DMS153 treated with DMSO at 0.1 percent for 48 hours (cell line): ENCODE measurements at regions not wholly inside any gene's neighbourhood (a gene's known extent, or its start where the extent isn't known, plus 50 kb on each side); places are given as distances from the start of the nearest gene placed in this dataset.

Experiments
- DNase-seq: peaks from one replicate; lab custom pipeline; 2025; ENCODE audit not compliant: unreplicated experiment; lab: John Stamatoyannopoulos, UW

GRCh38 chr13:84524586-84524985, 642.3 kb upstream of the SLITRK1 start:
- DNase-seq = no peak

- no peak for DNase-seq
Measured at GRCh38 chr13:84500016-84500415, 617.7 kb upstream of the SLITRK1 start.

GRCh38 chr13:84497613-84498012, 615.3 kb upstream of the SLITRK1 start:
- DNase-seq = no peak

- no peak for DNase-seq
Measured at GRCh38 chr13:84491952-84492351, 609.7 kb upstream of the SLITRK1 start.

- no peak for DNase-seq
Measured at GRCh38 chr13:84487752-84488151, 605.5 kb upstream of the SLITRK1 start.

- no peak for DNase-seq
Measured at GRCh38 chr13:84481958-84482357, 599.7 kb upstream of the SLITRK1 start.

- DNase-seq = no peak
Measured at GRCh38 chr13:84479656-84480055, 597.4 kb upstream of the SLITRK1 start.

- no peak for DNase-seq
Measured at GRCh38 chr13:84470528-84470927, 588.3 kb upstream of the SLITRK1 start.

GRCh38 chr13:84466461-84466860, 584.2 kb upstream of the SLITRK1 start:
- DNase-seq = no peak

- no peak for DNase-seq
Measured at GRCh38 chr13:84460989-84461388, 578.7 kb upstream of the SLITRK1 start.

GRCh38 chr13:84455143-84455905, 573.0 kb upstream of the SLITRK1 start:
- DNase-seq = no peak

GRCh38 chr13:84447640-84447978, 565.3 kb upstream of the SLITRK1 start:
- no peak for DNase-seq

GRCh38 chr13:84446972-84447639, 564.8 kb upstream of the SLITRK1 start:
- DNase-seq = no peak

- DNase-seq = no peak
Measured at GRCh38 chr13:84445776-84446175, 563.5 kb upstream of the SLITRK1 start.

GRCh38 chr13:84443463-84443862, 561.2 kb upstream of the SLITRK1 start:
- DNase-seq = no peak

- no peak for DNase-seq
Measured at GRCh38 chr13:84439108-84439507, 556.8 kb upstream of the SLITRK1 start.

- DNase-seq = no peak
Measured at GRCh38 chr13:84433024-84433423, 550.8 kb upstream of the SLITRK1 start.

- no peak for DNase-seq
Measured at GRCh38 chr13:84431646-84432045, 549.4 kb upstream of the SLITRK1 start.

- DNase-seq = no peak
Measured at GRCh38 chr13:84430446-84430845, 548.2 kb upstream of the SLITRK1 start.

GRCh38 chr13:84430015-84430414, 547.7 kb upstream of the SLITRK1 start:
- no peak for DNase-seq

GRCh38 chr13:84418041-84418440, 535.8 kb upstream of the SLITRK1 start:
- DNase-seq = no peak

GRCh38 chr13:84417416-84417815, 535.1 kb upstream of the SLITRK1 start:
- DNase-seq = no peak

GRCh38 chr13:84413016-84413415, 530.7 kb upstream of the SLITRK1 start:
- DNase-seq = no peak
